Motor neuron (in vitro differentiated cells): ENCODE measurements at regions not wholly inside any gene's neighbourhood (a gene's known extent, or its start where the extent isn't known, plus 50 kb on each side); places are given as distances from the start of the nearest gene placed in this dataset.
A peak's percentile ranks its signal among the peaks of the same experiment; 100 is the strongest.
"Not testable (repeated sequence)": the region's sequence is repeated elsewhere in the genome, so short reads cannot be mapped to it uniquely, and the experiment has no call there.

Experiments
- ATAC-seq, 8 experiments: fragments of 200-7000 bp; cut with Tn5 transposase; replicated peaks in 6 of 8; 2 replicates each; pipeline ENCODE4 v1.8.0; 2021; ENCODE audit warnings: mild to moderate bottlenecking in 8 of 8, moderate library complexity in 8 of 8
- H3K27ac ChIP-seq, 2 donors: fragments of 250-450 bp; sonication (Bioruptor Pico); 2 replicates each; pipeline ENCODE4 v1.9.0; 2021; ENCODE audit warnings: antibody characterized with exemption in 2 of 2, mild to moderate bottlenecking in 2 of 2, moderate library complexity in 1 of 2
- H3K4me1 ChIP-seq, 2 donors: fragments of 250-450 bp; sonication (Bioruptor Pico); replicated peaks in 1 of 2; 2 replicates each; pipeline ENCODE4 v1.6.1; 2021; ENCODE audit warnings: antibody characterized with exemption in 2 of 2, mild to moderate bottlenecking in 2 of 2, moderate library complexity in 1 of 2
- H3K4me3 ChIP-seq, 5 donors: fragments of 250-450 bp; sonication (Bioruptor Pico); 2 replicates each; pipeline ENCODE4 v1.9.0; 2021; ENCODE audit warnings: antibody characterized with exemption in 5 of 5, mild to moderate bottlenecking in 5 of 5, moderate library complexity in 4 of 5
- WGBS, 10 experiments: fragments of 450-650 bp; shearing (Covaris generic); methylation state at CpG; one replicate each; pipeline ENCODE4 v1.0.0; 2022; 5-methylcytosine and 5-hydroxymethylcytosine counted together
- in situ Hi-C, 9 experiments: fragments of 400-800 bp; cut with MboI; loops; one replicate each; pipeline ENCODE4 v1.15.0; 2021; ENCODE audit warnings: low sequenced_read_pairs in 9 of 9, low pct_unique_long_range_greater_than_20kb in 2 of 9; ENCODE audit not compliant: unreplicated experiment in 9 of 9

DNA sequence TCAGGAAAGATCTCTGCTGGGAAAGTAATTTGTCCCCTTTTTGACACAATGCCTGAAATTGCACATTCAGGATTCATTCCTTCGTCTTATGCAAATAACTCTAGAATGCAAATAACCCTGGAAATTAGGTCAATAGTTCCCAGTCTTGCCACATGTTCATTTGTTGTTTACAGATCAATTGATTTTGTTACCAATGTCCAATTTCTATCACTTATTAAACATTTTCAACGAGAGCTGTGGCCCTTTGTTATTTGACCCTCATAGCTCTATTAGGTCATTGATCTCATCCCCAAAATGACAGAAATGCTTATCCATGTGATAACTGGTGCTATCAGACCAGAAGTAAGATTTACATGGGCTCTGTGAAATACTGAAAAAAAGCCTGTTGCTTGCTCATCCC lies 275.3 kb upstream of the REG3G start:
- no peak overlapping the region for H3K4me3 ChIP-seq
- no peak overlapping the region for H3K27ac ChIP-seq
- WGBS, 10 experiments: 0 to 93% (median 29%) methylated on average over 1 to 2 of the region's 2 CpGs; no CpG with 5 or more reads in 2 of the 10 experiments
- ATAC-seq: no peak
- in situ Hi-C loops: no loop called here
- H3K4me1 ChIP-seq: no peaks in the 10 kb centered on the region

DNA sequence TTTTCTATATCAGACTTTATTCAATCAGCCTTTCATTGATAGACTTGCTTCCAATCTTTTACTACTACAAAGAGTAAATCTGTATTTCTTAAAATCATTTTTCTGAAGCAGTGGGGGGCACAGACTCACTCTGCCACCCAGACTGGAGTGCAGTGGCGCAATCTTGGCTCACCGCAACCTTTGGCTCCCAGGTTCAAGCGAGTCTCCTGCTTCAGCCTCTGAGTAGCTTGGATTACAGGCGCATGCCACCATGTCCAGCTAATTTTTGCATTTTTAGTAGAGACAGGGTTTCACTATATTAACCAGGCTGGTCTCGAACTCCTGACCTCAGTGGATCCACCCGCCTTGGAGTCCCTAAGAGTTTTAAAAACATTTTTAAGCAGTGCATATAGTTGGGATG lies 270.6 kb upstream of the REG3G start:
- in situ Hi-C loops: no loop called here
- no peaks in the 10 kb centered on the region for H3K4me1 ChIP-seq
- ATAC-seq: no peak
- no peak overlapping the region for H3K4me3 ChIP-seq
- WGBS, 10 experiments: 13 to 100% (median 39%) methylated on average over 1 to 6 of the region's 6 CpGs; no CpG with 5 or more reads in 3 of the 10 experiments
- H3K27ac ChIP-seq: no peak overlapping the region

DNA sequence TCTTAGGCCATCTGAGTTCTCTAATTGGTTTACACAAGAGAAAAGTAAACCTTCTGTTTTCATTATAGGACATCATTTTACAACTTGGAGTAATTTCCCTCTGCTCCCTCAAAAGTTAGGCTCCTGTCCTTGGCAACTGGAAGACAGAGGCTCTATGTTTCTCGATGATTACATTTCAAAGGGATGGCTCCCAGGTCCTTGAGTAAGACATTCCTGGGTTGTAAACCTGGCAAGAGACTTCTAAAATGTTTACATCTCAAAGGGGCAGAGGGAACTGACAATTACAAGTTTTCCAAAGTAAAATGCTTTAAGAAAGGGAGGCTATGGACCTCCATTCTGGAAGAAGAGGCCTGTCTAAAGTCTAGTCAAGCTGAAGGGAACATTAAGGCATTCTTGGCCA lies 268.3 kb upstream of the REG3G start:
- 0 to 64% (median 13%) methylated on average over 1 of the region's 1 CpG; no CpG with 5 or more reads in 3 of the 10 experiments for WGBS, 10 experiments
- no peak for ATAC-seq
- Histone ChIP-seq H3K4me1 (no peaks in the 10 kb centered on the region), H3K27ac (no peak overlapping the region), H3K4me3 (no peak overlapping the region)
- in situ Hi-C loops: no loop called here

DNA sequence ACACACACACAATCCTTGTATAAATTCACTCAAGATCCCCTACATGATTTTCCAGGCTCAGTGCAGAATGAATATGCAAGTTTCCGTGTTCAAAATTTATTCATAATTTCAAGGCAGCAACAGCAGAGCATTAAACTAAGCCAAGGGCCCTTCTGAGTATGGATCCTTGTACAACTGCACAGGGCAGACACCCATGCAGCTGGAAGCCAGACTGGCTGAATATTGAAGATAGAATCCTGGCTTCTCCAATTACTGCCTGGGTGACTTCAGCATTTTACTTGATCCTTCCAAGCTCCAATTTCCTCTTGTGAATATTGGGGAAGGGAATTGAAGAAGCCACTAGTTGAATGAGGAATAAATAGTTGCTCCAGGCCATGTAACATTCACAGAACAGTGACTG lies 267.9 kb upstream of the REG3G start:
- ATAC-seq: peak in 2 of 8 experiments; percentile 21 to 100
- Histone ChIP-seq H3K4me1 (no peaks in the 10 kb centered on the region), H3K4me3 (no peak overlapping the region), H3K27ac (no peak overlapping the region)
- in situ Hi-C loops: no loop called here
- WGBS, 10 experiments: 0 to 100% (median 13%) methylated on average over 1 of the region's 1 CpG; no CpG with 5 or more reads in 5 of the 10 experiments

DNA sequence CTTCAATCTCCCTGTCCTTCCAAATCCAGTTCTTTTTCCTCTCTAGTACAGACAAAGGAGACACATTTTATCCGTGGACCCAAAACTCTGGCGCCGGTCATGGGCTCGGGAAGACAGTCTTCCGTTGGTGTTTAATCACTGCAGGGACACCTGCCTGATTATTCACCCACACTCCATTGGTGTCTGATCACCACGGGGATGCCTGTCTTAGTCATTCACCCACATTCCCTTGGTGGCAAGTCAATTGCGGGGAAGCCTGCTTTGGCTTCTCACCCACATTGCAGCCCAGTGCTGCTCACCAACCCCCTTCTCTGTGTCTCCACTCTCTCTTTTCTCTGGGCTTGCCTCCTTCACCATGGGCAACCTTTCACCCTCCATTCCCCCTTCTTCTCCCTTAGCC lies 266.7 kb upstream of the REG3G start:
- WGBS, 10 experiments: 42 to 89% (median 81%) methylated on average over 2 to 6 of the region's 7 CpGs; no CpG with 5 or more reads in 4 of the 10 experiments
- H3K4me3 ChIP-seq, H3K27ac ChIP-seq, ATAC-seq, H3K4me1 ChIP-seq, in situ Hi-C loops: not testable (repeated sequence)

DNA sequence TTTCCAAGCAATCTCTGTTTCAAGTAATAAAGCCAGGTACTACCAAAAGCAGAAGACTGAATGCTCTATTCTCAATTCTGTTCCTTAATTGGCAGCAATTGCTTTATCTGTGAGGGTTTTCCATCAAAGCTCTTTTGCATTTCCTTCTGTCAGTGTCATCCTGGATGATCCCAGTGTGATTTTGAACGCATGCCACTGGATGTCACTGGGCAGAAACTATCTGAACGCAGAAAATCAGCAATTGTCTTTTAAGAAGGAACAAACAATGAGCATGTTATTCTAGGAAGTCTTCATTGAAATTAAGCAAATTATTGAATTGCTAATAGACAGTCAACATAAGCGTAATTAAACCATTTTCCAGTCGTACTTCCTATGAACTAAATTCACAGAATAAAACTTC lies 259.0 kb upstream of the REG3G start:
- no peak for ATAC-seq
- Histone ChIP-seq H3K4me3 (no peak overlapping the region), H3K4me1 (no peaks in the 10 kb centered on the region), H3K27ac (no peak overlapping the region)
- in situ Hi-C loops: no loop called here
- 13 to 100% (median 75%) methylated on average over 2 to 4 of the region's 4 CpGs for WGBS, 10 experiments

DNA sequence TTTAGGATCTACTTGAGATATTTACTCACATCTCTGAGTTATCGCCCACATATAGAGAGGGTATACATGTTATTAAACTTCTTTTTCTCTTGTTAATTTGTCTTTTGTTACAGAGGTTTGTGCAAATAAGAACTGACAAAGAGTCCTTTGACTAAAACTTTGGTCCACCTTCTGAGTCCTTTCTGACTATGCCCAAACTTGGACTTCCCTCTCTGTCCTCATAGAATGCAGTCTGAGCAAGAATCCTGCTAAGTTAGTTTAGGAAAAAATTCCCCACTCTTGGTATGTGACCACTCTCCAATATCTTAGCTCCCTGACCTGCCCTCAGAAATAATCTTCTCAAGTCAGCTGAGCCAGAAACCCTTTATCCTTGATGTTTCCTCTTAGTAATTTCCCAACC lies 257.5 kb upstream of the REG3G start:
- in situ Hi-C loops: no loop called here
- Histone ChIP-seq H3K4me3 (no peak overlapping the region), H3K4me1 (no peaks in the 10 kb centered on the region), H3K27ac (no peak overlapping the region)
- 8 to 100% (median 67%) methylated on average over 1 of the region's 1 CpG; no CpG with 5 or more reads in 1 of the 10 experiments for WGBS, 10 experiments
- ATAC-seq: no peak

DNA sequence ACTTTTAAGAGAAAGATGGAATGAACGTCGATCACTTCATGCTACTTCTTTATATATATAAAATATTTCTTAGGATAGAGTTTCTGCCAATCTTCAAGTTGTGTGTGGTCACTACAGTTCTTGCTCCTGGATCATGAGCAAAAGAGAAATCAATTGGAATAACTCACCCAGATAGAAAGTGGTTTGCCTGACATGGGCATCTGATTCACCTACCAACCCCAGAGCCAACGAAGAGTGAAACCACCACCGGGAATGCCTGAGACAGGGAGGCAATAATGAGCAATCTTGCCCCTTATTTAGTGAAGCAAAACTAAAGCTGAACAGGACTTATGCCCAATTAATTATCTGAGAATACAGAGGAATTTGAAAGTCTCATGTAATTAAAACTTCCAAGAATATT lies 250.2 kb upstream of the REG3G start:
- no peak overlapping the region for H3K4me3 ChIP-seq
- H3K27ac ChIP-seq: no peak overlapping the region
- WGBS, 10 experiments: 4 to 100% (median 93%) methylated on average over 2 to 4 of the region's 4 CpGs; no CpG with 5 or more reads in 1 of the 10 experiments
- peaks cover 4 to 6% of the 10 kb centered on the region in 2 donors for H3K4me1 ChIP-seq
- in situ Hi-C loops: no loop called here
- ATAC-seq: no peak

DNA sequence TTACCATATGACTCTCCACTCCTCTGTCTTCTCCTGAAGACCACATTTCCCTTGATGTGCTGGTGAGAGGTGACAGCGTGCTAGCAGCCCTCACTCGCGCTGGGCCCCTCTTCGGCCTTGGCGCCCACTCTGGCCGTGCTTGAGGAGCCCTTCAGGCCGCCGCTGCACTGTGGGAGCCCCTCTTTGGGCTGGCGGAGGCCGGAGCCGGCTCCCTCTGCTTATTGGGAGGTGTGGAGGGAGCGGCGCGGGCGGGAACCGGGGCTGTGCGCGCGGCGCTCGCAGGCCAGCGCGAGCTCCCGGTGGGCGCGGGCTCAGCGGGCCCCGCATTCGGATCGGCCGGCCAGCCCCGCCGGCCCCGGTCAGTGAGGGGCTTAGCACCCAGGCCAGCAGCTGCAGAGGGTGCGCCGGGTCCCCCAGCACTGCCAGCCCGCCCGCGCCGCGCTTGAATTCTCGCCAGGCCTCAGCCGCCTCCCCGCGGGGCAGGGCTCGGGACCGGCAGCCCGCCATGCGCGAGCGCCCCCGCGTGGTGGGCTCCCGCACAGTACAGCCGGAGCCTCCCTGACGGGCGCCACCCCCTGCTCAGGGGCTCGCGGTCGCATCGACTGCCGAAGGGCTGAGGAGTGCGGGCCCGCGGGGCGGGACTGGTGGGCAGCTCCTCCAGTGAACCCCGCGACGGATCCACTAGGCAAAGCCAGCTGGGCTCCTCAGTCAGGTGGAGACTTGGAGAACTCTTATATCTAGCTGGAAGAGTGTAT lies 246.6 kb upstream of the REG3G start:
- H3K27ac ChIP-seq: no peak overlapping the region
- H3K4me1 ChIP-seq: peaks cover 18% of the 10 kb centered on the region in 2 donors
- WGBS, 10 experiments: 60 to 100% (median 93%) methylated on average over 2 to 8 of the region's 69 CpGs; no CpG with 5 or more reads in 3 of the 10 experiments
- in situ Hi-C loops: no loop called here
- no peak for ATAC-seq
- no peak overlapping the region for H3K4me3 ChIP-seq

DNA sequence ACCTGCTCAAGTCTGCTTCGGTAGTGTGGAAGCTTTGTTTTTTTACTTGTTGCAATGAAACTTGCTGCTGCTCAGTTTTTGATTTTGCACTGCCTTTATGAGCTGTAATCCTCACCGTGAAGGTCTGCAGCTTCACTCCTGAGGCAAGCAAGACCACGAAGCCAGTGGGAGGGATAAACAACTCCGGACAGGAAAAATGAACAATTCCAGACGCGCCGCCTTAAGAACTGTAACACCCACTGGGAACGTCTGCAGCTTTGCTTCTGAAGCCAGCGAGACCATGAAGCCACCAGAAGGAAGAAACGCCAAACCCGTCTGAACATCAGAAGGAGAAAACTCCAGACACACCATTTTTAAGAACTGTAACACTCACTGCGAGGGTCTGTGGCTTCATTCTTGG lies 245.7 kb upstream of the REG3G start:
- WGBS, 10 experiments: 6 to 100% (median 60%) methylated on average over 1 to 12 of the region's 12 CpGs; no CpG with 5 or more reads in 3 of the 10 experiments
- H3K4me3 ChIP-seq: no peak overlapping the region
- in situ Hi-C loops: no loop called here

DNA sequence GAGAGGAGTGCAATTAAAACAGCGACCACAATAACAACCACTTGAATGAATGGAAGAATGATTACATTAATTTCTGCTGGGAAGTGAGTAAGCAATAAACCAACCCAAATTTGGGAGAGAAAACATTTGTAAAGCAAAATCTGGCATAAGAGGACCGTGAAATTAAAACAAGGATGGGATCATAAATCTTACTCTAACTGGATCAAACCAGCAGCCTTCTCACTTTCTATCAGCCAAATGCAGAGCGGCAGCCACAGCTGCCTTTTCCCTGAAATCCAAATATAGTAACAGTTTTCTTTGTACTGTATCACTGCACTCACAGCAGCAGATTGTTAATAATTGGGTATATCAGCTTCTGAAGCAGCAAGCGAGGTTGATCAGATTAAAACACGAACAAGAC lies 245.2 kb upstream of the REG3G start:
- peak in 6 of 8 experiments; percentile 61 to 97 (median 90) for ATAC-seq
- H3K4me3 ChIP-seq: no peak overlapping the region
- H3K4me1 ChIP-seq: peaks cover 18% of the 10 kb centered on the region in 2 donors
- H3K27ac ChIP-seq: peak overlapping the region in 1 of 2 donors; percentile 67
- in situ Hi-C loops: no loop called here
- 0 to 72% (median 17%) methylated on average over 1 to 5 of the region's 5 CpGs; no CpG with 5 or more reads in 1 of the 10 experiments for WGBS, 10 experiments

More for the DNA sequence above, 245.7 kb upstream of the REG3G start:
- ATAC-seq: peak in 2 of 8 experiments; percentile 17 to 36
- peaks cover 18% of the 10 kb centered on the region in 2 donors for H3K4me1 ChIP-seq
- no peak overlapping the region for H3K27ac ChIP-seq

DNA sequence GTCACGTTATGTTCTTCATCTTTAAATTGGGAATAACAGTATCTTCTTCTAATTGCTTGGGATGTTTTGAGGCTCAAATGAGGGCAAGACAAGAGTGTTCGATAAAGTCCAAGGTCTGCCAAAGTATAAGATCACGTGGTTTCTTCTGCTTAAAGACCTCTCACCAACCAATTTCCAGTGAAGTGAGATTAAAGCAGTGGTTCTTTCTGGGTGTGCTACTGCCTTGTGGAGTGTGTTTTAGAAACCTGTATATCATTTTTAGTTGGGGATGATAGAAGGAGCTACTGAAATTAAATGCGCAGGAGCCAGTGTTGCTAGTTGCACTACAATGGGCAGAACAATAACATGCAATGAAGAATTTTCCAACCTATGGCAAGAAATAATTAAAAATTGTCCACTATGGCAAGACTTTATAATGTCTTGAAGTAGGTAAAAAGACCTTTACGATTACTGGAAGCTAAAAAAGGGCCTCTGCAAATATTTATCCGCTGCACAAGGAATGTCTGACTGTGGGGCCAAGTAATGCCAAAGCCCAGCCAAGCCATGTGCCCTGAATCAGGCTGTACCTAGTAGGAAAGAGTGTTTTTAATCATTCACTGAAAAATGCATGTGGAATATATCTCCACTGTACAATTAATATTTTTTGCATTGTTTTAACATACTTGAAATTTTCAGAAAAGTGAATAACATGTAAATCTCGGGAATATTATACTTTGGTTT lies 244.5 kb upstream of the REG3G start:
- 3 to 100% (median 82%) methylated on average over 3 to 7 of the region's 7 CpGs for WGBS, 10 experiments
- H3K4me3 ChIP-seq: no peak overlapping the region
- ATAC-seq: peak in 3 of 8 experiments; percentile 3 to 30 (median 24)
- peaks cover 18% of the 10 kb centered on the region in 2 donors for H3K4me1 ChIP-seq
- H3K27ac ChIP-seq: peak overlapping the region in 1 of 2 donors; percentile 67
- in situ Hi-C loops: no loop called here

DNA sequence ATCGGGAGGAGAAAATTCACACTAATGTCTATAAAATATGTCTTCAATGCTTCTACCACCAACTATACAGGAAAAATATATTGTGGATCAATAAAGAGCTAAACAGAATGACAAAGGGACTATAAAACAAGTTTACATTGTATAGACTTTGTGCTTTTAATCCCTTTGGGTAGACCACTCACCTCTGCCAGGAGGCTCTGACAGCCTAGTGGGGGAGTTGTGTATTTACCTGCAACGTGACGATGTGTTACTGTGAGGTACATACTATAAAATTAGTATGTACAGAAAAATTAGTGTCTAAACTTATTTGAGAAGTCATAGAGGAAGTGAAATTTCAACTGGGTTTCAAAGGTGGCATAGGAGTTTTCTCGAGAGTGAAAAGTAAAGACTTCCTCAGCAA lies 243.3 kb upstream of the REG3G start:
- 24 to 100% (median 78%) methylated on average over 1 to 4 of the region's 4 CpGs for WGBS, 10 experiments
- in situ Hi-C loops: no loop called here
- Histone ChIP-seq H3K4me3 (no peak overlapping the region), H3K4me1 (peaks cover 18% of the 10 kb centered on the region in 2 donors), H3K27ac (no peak overlapping the region)
- ATAC-seq: no peak
